Activated CD8-positive, alpha-beta T cell treated with anti-CD3 and anti-CD28 coated beads, Interleukin-2, amount 10 ng/mL, durations not matched to agents 7 days and 5 days (primary cell): ENCODE measurements at regions not wholly inside any gene's neighbourhood (a gene's known extent, or its start where the extent isn't known, plus 50 kb on each side); places are given as distances from the start of the nearest gene placed in this dataset.

Experiments used
- ATAC-seq: fragments of 150-1000 bp; cut with Tn5 transposase; one replicate; pipeline ENCODE4 v1.10.0; 2021; ENCODE audit warnings: moderate library complexity
- CTCF ChIA-PET: fragments of 350-600 bp; sonication (Branson Sonifier 250); formaldehyde crosslinking; loops from one replicate; lab custom pipeline; 2021; ENCODE audit warnings: antibody characterized with exemption; lab: Charles Lee
- POLR2A ChIA-PET: fragments of 350-600 bp; sonication (Branson Sonifier 250); formaldehyde crosslinking; loops from one replicate; lab custom pipeline; 2021; ENCODE audit warnings: antibody characterized with exemption; lab: Charles Lee
- DNase-seq: peaks from one replicate; pipeline ENCODE4 v3.0.0-alpha.2; 2020
- H3K27ac Mint-ChIP-seq: one replicate; pipeline ENCODE4 v1.8.0; 2021; ENCODE audit warnings: mild to moderate bottlenecking, mixed read lengths
- H3K27me3 Mint-ChIP-seq: one replicate; pipeline ENCODE4 v1.8.0; 2021; ENCODE audit warnings: low read depth, mixed read lengths
- H3K36me3 Mint-ChIP-seq: one replicate; pipeline ENCODE4 v1.8.0; 2021; ENCODE audit warnings: low read depth, mixed read lengths
- H3K4me1 Mint-ChIP-seq: one replicate; pipeline ENCODE4 v1.8.0; 2021; ENCODE audit warnings: low read depth, mixed read lengths
- H3K4me3 Mint-ChIP-seq: one replicate; pipeline ENCODE4 v1.8.0; 2021; ENCODE audit warnings: mild to moderate bottlenecking, mixed read lengths
- H3K9me3 Mint-ChIP-seq: one replicate; pipeline ENCODE4 v1.8.0; 2022; ENCODE audit warnings: mixed read lengths; ENCODE audit not compliant: insufficient read depth

- H3K9me3 Mint-ChIP-seq: peaks cover 26% of the 10 kb centered on the region
- no peak overlapping the region for H3K27ac Mint-ChIP-seq
- no peaks in the 10 kb centered on the region for H3K27me3 Mint-ChIP-seq
- ChIA-PET POLR2A (no interaction called here), CTCF (no interaction called here)
- H3K4me3 Mint-ChIP-seq: no peak overlapping the region
- no peak for ATAC-seq
- no peak for DNase-seq
- H3K36me3 Mint-ChIP-seq: no peaks in the 10 kb centered on the region
- no peaks in the 10 kb centered on the region for H3K4me1 Mint-ChIP-seq
Observed at GRCh38 chr13:90443268-90443667, 904.2 kb upstream of the MIR17HG start.

- Mint-ChIP-seq H3K4me3 (no peak overlapping the region), H3K36me3 (no peaks in the 10 kb centered on the region), H3K27ac (no peak overlapping the region), H3K4me1 (no peaks in the 10 kb centered on the region), H3K9me3 (peaks cover 24% of the 10 kb centered on the region), H3K27me3 (no peaks in the 10 kb centered on the region)
- no peak for ATAC-seq
- POLR2A ChIA-PET: no interaction called here
- DNase-seq: no peak
- CTCF ChIA-PET: no interaction called here
Observed at GRCh38 chr13:90444232-90444631, 903.3 kb upstream of the MIR17HG start.

DNA sequence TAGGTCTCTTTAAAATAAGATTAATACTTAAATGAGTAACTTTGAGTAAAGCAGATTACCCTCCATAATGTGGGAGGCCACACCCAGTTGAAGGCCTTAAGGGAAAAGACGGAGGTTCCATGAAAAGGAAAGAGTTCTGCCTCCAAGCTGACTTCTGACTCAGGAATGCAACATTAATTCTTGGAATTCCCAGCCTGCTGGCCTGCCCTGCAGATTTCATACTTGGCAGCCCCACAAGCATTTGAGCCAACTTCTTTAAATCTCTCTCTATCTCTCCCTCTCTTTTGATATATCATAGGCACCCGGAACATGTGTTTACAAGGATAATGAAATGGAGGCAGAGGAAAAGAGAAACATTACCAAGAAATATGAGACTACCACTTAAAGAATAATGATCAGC lies 902.3 kb upstream of the MIR17HG start:
- H3K27me3 Mint-ChIP-seq: no peaks in the 10 kb centered on the region
- no peaks in the 10 kb centered on the region for H3K36me3 Mint-ChIP-seq

DNA sequence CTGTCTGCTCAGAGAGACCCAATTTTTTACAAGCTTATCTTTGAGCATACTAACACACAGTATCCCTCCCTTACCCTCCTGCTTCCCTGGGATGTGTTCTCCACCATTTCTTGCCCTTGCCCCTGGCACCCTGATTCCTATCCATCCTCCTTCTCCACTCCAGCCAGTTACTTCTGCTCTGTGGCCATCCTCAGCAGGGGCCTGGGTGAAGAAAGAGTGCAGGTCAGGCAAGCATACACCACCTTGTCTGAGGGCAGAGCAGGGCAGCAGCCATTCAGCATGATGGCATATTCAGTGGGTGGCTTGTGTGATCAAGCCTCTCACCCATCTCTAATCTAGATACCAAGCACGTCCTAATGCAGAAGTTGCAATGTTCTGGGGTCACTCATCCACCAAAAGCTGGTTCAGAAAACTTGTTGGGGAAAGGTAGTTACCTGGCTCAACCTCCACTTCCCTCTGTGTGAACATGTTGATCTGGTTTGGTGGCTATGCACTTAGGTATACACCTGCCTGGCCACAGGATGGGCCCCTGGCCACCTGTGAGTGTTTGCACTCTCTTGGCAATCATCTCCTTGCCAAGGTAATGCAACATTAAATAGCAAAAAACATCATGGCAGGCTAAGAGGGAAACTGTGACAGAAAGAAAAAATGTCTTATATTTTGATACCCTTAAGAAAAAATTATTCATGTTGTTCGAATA lies 900.3 kb upstream of the MIR17HG start:
- no peaks in the 10 kb centered on the region for H3K36me3 Mint-ChIP-seq
- POLR2A ChIA-PET: no interaction called here

More for the DNA sequence above, 902.3 kb upstream of the MIR17HG start:
- ChIA-PET CTCF (no interaction called here), POLR2A (no interaction called here)
- no peak for DNase-seq
- Mint-ChIP-seq H3K9me3 (peaks cover 18% of the 10 kb centered on the region), H3K4me3 (no peak overlapping the region), H3K4me1 (no peaks in the 10 kb centered on the region), H3K27ac (no peak overlapping the region)
- no peak for ATAC-seq

GRCh38 chr13:90447734-90448101 lies 899.8 kb upstream of the MIR17HG start:
- H3K9me3 Mint-ChIP-seq: peaks cover 18% of the 10 kb centered on the region
- H3K4me1 Mint-ChIP-seq: no peaks in the 10 kb centered on the region
- no peaks in the 10 kb centered on the region for H3K27me3 Mint-ChIP-seq
- DNase-seq (no peak), ATAC-seq (no peak)
- CTCF ChIA-PET: no interaction called here
- POLR2A ChIA-PET: no interaction called here
- H3K4me3 Mint-ChIP-seq: no peak overlapping the region
- no peaks in the 10 kb centered on the region for H3K36me3 Mint-ChIP-seq
- no peak overlapping the region for H3K27ac Mint-ChIP-seq

More for the DNA sequence above, 900.3 kb upstream of the MIR17HG start:
- H3K9me3 Mint-ChIP-seq: peaks cover 18% of the 10 kb centered on the region
- no peak for DNase-seq
- ATAC-seq: no peak
- no peak overlapping the region for H3K27ac Mint-ChIP-seq
- CTCF ChIA-PET: no interaction called here
- no peaks in the 10 kb centered on the region for H3K27me3 Mint-ChIP-seq
- no peak overlapping the region for H3K4me3 Mint-ChIP-seq
- H3K4me1 Mint-ChIP-seq: no peaks in the 10 kb centered on the region

DNA sequence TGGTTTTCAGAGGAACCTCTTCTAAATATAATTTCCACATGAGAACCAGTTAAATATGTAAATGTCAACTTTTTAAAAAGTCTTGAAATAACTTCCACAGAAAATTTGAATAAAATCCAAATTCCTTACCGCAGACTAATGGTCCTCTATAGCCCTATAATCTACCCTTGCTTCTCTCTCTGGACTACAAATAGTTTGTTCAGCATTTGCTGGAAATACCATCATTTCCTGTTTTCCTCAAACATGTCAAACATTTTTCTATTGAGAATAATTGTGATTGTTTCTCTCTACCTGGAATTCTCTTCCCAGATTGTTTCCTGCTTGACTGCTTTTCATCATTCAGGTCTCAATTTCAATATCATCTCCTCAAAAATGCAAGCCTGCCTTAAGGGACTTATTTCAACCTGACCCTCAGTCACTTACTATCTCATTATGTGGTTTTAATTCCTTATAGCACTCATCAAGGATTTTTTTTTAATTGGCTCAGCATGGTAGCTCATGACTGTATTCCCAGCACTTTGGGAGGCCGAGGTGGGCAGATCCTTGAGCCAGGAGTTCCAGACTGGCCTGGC lies 898.9 kb upstream of the MIR17HG start:
- H3K4me3 Mint-ChIP-seq: no peak overlapping the region
- H3K36me3 Mint-ChIP-seq: no peaks in the 10 kb centered on the region
- H3K27me3 Mint-ChIP-seq: no peaks in the 10 kb centered on the region
- ATAC-seq: no peak
- no peak overlapping the region for H3K27ac Mint-ChIP-seq
- ChIA-PET CTCF (no interaction called here), POLR2A (no interaction called here)
- H3K9me3 Mint-ChIP-seq: peaks cover 18% of the 10 kb centered on the region
- H3K4me1 Mint-ChIP-seq: no peaks in the 10 kb centered on the region
- DNase-seq: no peak

GRCh38 chr13:90453342-90453741 lies 894.1 kb upstream of the MIR17HG start:
- H3K9me3 Mint-ChIP-seq: peaks cover 3% of the 10 kb centered on the region
- no peaks in the 10 kb centered on the region for H3K36me3 Mint-ChIP-seq
- H3K4me1 Mint-ChIP-seq: no peaks in the 10 kb centered on the region
- POLR2A ChIA-PET: no interaction called here
- no peak overlapping the region for H3K27ac Mint-ChIP-seq
- no peaks in the 10 kb centered on the region for H3K27me3 Mint-ChIP-seq
- H3K4me3 Mint-ChIP-seq: no peak overlapping the region
- no peak for ATAC-seq
- CTCF ChIA-PET: no interaction called here
- DNase-seq: no peak

GRCh38 chr13:90454002-90454636 lies 893.4 kb upstream of the MIR17HG start:
- H3K27me3 Mint-ChIP-seq: no peaks in the 10 kb centered on the region
- H3K9me3 Mint-ChIP-seq: peaks cover 6% of the 10 kb centered on the region
- ChIA-PET POLR2A (no interaction called here), CTCF (no interaction called here)
- DNase-seq (no peak), ATAC-seq (no peak)
- no peak overlapping the region for H3K4me3 Mint-ChIP-seq
- H3K36me3 Mint-ChIP-seq: no peaks in the 10 kb centered on the region
- no peak overlapping the region for H3K27ac Mint-ChIP-seq
- H3K4me1 Mint-ChIP-seq: no peaks in the 10 kb centered on the region

DNA sequence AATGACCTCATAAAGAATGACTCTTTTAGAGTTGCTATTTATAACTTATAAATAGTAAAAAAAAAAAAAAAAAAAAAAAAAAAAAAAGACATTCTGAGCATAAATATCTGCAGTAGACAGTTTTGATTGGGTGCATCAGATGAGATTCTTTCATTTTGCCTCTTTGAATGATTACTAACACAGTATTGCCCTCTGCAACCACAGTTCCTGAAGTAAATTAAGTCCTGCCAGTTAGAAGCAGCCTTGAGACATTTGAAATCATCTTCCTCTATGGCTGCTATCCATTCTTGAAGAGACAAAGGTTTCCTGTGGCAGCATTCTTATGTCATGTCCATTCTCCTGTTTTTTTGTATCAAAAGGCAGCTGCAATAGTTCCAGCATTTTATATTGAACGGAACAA lies 892.4 kb upstream of the MIR17HG start:
- ChIA-PET CTCF (no interaction called here), POLR2A (no interaction called here)
- Mint-ChIP-seq H3K36me3 (no peaks in the 10 kb centered on the region), H3K4me3 (no peak overlapping the region), H3K27ac (no peak overlapping the region), H3K4me1 (no peaks in the 10 kb centered on the region), H3K9me3 (peaks cover 6% of the 10 kb centered on the region), H3K27me3 (no peaks in the 10 kb centered on the region)
- no peak for ATAC-seq
- DNase-seq: no peak

GRCh38 chr13:90455823-90456222 lies 891.7 kb upstream of the MIR17HG start:
- ChIA-PET POLR2A (no interaction called here), CTCF (no interaction called here)
- Mint-ChIP-seq H3K4me3 (no peak overlapping the region), H3K9me3 (peaks cover 6% of the 10 kb centered on the region), H3K27ac (no peak overlapping the region), H3K4me1 (no peaks in the 10 kb centered on the region), H3K27me3 (no peaks in the 10 kb centered on the region), H3K36me3 (no peaks in the 10 kb centered on the region)
- no peak for ATAC-seq
- DNase-seq: no peak

DNA sequence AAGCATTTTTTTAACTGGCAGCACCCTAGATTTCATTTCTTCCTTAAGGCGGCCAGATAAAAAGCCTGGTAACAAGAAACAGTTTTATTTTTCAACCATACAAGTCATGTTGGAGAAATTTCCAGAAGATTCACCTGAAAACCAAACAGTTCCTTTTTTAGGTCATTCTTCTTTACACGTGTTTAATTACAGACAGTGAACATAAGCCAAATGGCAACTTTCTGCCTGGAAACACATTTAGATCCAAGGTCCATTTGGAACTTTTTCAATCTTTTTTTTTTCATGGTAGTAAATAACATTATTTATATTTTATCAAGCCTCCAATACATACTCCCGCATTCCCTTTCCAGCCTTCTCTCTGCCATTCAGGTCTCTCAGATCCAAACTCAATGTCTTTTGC lies 886.1 kb upstream of the MIR17HG start:
- DNase-seq (no peak), ATAC-seq (no peak)
- Mint-ChIP-seq H3K27me3 (no peaks in the 10 kb centered on the region), H3K27ac (no peak overlapping the region), H3K36me3 (no peaks in the 10 kb centered on the region), H3K9me3 (peaks cover 12% of the 10 kb centered on the region), H3K4me1 (no peaks in the 10 kb centered on the region), H3K4me3 (no peak overlapping the region)
- ChIA-PET CTCF (no interaction called here), POLR2A (no interaction called here)

GRCh38 chr13:90477216-90477615 lies 870.3 kb upstream of the MIR17HG start:
- CTCF ChIA-PET: no interaction called here
- no peak for DNase-seq
- H3K36me3 Mint-ChIP-seq: no peaks in the 10 kb centered on the region
- H3K4me1 Mint-ChIP-seq: no peaks in the 10 kb centered on the region
- no peak for ATAC-seq
- H3K4me3 Mint-ChIP-seq: no peak overlapping the region
- H3K27ac Mint-ChIP-seq: no peak overlapping the region
- no peaks in the 10 kb centered on the region for H3K27me3 Mint-ChIP-seq
- H3K9me3 Mint-ChIP-seq: peaks cover 35% of the 10 kb centered on the region
- POLR2A ChIA-PET: no interaction called here
